KMS-11 (cell line): ENCODE measurements at regions not wholly inside any gene's neighbourhood (a gene's known extent, or its start where the extent isn't known, plus 50 kb on each side); places are given as distances from the start of the nearest gene placed in this dataset.
"Not testable (repeated sequence)": the region's sequence is repeated elsewhere in the genome, so short reads cannot be mapped to it uniquely, and the experiment has no call there.

Experiments used
- H2AFZ ChIP-seq: fragments of 200-600 bp; sonication (generic); 2 replicates; pipeline ENCODE4 v1.6.1; 2016; ENCODE audit warnings: antibody characterized with exemption, mixed run types, low read depth
- H3K27ac ChIP-seq: fragments of 200-600 bp; sonication (generic); 2 replicates; pipeline ENCODE4 v1.6.1; 2016; ENCODE audit warnings: mild to moderate bottlenecking, mixed run types
- H3K27me3 ChIP-seq: fragments of 200-600 bp; sonication (generic); 2 replicates; pipeline ENCODE4 v1.6.1; 2017; ENCODE audit warnings: mild to moderate bottlenecking, low read depth, mixed run types, moderate library complexity; ENCODE audit not compliant: insufficient read depth
- H3K36me3 ChIP-seq: fragments of 200-600 bp; sonication (generic); 2 replicates; pipeline ENCODE4 v1.6.1; 2017; ENCODE audit warnings: mild to moderate bottlenecking, mixed run types; ENCODE audit not compliant: insufficient read depth
- H3K4me1 ChIP-seq: fragments of 200-600 bp; sonication (generic); 2 replicates; pipeline ENCODE4 v1.6.1; 2016; ENCODE audit warnings: mild to moderate bottlenecking, low read depth, mixed run types; ENCODE audit not compliant: poor library complexity, severe bottlenecking
- H3K4me2 ChIP-seq: fragments of 200-600 bp; sonication (generic); 2 replicates; pipeline ENCODE4 v1.7.0; 2016; ENCODE audit warnings: mild to moderate bottlenecking, mixed run types
- H3K4me3 ChIP-seq: fragments of 200-600 bp; sonication (generic); IDR thresholded peaks from 2 replicates; pipeline ENCODE4 v1.6.1; 2017; ENCODE audit warnings: low read depth, low read length, mixed read lengths; ENCODE audit not compliant: insufficient read depth
- H3K79me2 ChIP-seq: fragments of 200-600 bp; sonication (generic); 2 replicates; pipeline ENCODE4 v1.6.1; 2016; ENCODE audit warnings: low read depth, mixed run types; ENCODE audit not compliant: insufficient read depth
- H3K9ac ChIP-seq: fragments of 200-600 bp; sonication (generic); 2 replicates; pipeline ENCODE4 v1.6.1; 2016; ENCODE audit warnings: mild to moderate bottlenecking, mixed run types
- H4K20me1 ChIP-seq: fragments of 200-600 bp; sonication (generic); 2 replicates; pipeline ENCODE4 v1.6.1; 2016; ENCODE audit warnings: mild to moderate bottlenecking, mixed run types; ENCODE audit not compliant: insufficient read depth
- CTCF ChIP-seq: fragments of 200-600 bp; sonication (generic); conservative IDR thresholded peaks from 2 replicates; pipeline ENCODE4 v1.6.1; 2017; ENCODE audit warnings: low read depth, mild to moderate bottlenecking, antibody characterized with exemption, low read length, moderate library complexity, mixed read lengths

GRCh38 chr12:126040307-126040706, 975.1 kb downstream of the AACS start:
- TF ChIP-seq CTCF, result no peak
- no peaks in the 10 kb centered on the region for H4K20me1 ChIP-seq
- no peak overlapping the region for H3K4me2 ChIP-seq
- H2AFZ ChIP-seq, result no peak overlapping the region
- H3K27me3 ChIP-seq, result no peaks in the 10 kb centered on the region
- no peak overlapping the region for H3K9ac ChIP-seq
- no peaks in the 10 kb centered on the region for H3K79me2 ChIP-seq
- H3K4me3 ChIP-seq, result no peak overlapping the region
- peaks cover 4% of the 10 kb centered on the region for H3K4me1 ChIP-seq
- H3K36me3 ChIP-seq, result no peaks in the 10 kb centered on the region
- no peak overlapping the region for H3K27ac ChIP-seq

- no peaks in the 10 kb centered on the region for H4K20me1 ChIP-seq
- peaks cover 4% of the 10 kb centered on the region for H3K4me1 ChIP-seq
- no peak overlapping the region for H3K9ac ChIP-seq
- no peak for TF ChIP-seq CTCF
- no peak overlapping the region for H3K4me3 ChIP-seq
- no peaks in the 10 kb centered on the region for H3K79me2 ChIP-seq
- no peaks in the 10 kb centered on the region for H3K27me3 ChIP-seq
- no peaks in the 10 kb centered on the region for H3K36me3 ChIP-seq
- no peak overlapping the region for H3K4me2 ChIP-seq
- no peak overlapping the region for H3K27ac ChIP-seq
- no peak overlapping the region for H2AFZ ChIP-seq
Measured at GRCh38 chr12:126042286-126042685, 977.1 kb downstream of the AACS start.

GRCh38 chr12:126049501-126049900, 984.3 kb downstream of the AACS start:
- not testable (repeated sequence) for H3K4me2 ChIP-seq, H3K9ac ChIP-seq, H3K27me3 ChIP-seq, H3K27ac ChIP-seq, H3K4me1 ChIP-seq, H4K20me1 ChIP-seq, H3K79me2 ChIP-seq, H2AFZ ChIP-seq, H3K36me3 ChIP-seq, H3K4me3 ChIP-seq

- Histone ChIP-seq H3K9ac (no peak overlapping the region), H2AFZ (no peak overlapping the region), H3K79me2 (no peaks in the 10 kb centered on the region), H3K4me1 (no peaks in the 10 kb centered on the region), H3K4me3 (no peak overlapping the region), H3K27me3 (no peaks in the 10 kb centered on the region), H4K20me1 (no peaks in the 10 kb centered on the region), H3K36me3 (no peaks in the 10 kb centered on the region), H3K4me2 (no peak overlapping the region), H3K27ac (no peak overlapping the region)
- TF ChIP-seq CTCF, result no peak
Measured at GRCh38 chr12:126051611-126052107, 986.4 kb downstream of the AACS start.

GRCh38 chr12:126055521-126055920, 990.3 kb downstream of the AACS start:
- Histone ChIP-seq H3K4me1 (no peaks in the 10 kb centered on the region), H3K36me3 (no peaks in the 10 kb centered on the region), H3K4me3 (no peak overlapping the region), H3K27ac (no peak overlapping the region), H3K79me2 (no peaks in the 10 kb centered on the region), H2AFZ (no peak overlapping the region), H3K9ac (no peak overlapping the region), H3K27me3 (no peaks in the 10 kb centered on the region), H3K4me2 (no peak overlapping the region), H4K20me1 (no peaks in the 10 kb centered on the region)
- TF ChIP-seq CTCF, result no peak
